ENCODE measurements at regions not wholly inside any gene's neighbourhood (a gene's known extent, or its start where the extent isn't known, plus 50 kb on each side); places are given as distances from the start of the nearest gene placed in this dataset.

DNA sequence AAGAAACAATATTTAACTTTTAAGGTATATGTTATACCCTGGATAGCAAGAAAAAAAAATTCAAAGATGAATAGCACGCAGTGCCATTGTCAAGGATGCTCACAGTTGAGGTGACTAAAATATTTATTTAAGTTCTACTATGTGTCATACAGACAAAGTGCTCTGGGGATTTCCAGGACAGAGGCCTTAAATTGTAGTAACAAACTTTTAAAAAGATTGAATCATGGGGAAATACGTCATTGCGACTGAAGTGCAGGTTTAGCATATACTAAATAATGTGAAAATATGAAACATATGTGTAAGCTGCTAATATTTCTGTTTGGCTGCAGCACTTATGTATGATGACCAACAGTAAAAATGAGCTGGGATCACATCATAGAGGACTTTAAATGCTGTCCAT, 748.0 kb upstream of the PCDH7 start:
- TF ChIP-seq CTCF (conservative IDR thresholded peaks at IDR 0.05; ENCODE audit: low read length) (no peak), EZH2phosphoT487 (IDR thresholded peaks at IDR 0.05; ENCODE audit: borderline replicate concordance, low read depth, low read length) (no peak)
